Left lung (tissue), 4 donors: ENCODE measurements at regions not wholly inside any gene's neighbourhood (a gene's known extent, or its start where the extent isn't known, plus 50 kb on each side); places are given as distances from the start of the nearest gene placed in this dataset.
"Not testable (repeated sequence)": the region's sequence is repeated elsewhere in the genome, so short reads cannot be mapped to it uniquely, and the experiment has no call there.

Experiments
- ATAC-seq: fragments of 200-7000 bp; cut with Tn5 transposase; one replicate; pipeline ENCODE4 v1.9.1; 2020; ENCODE audit warnings: moderate library complexity
- DNase-seq, 4 donors: peaks; one replicate each; pipeline ENCODE4 v3.0.0-alpha.2; 2013 to 2020
- H3K27ac ChIP-seq, 2 donors: fragments of 200-600 bp; sonication (generic) in 1 of 2; one replicate each; pipeline versions ENCODE4 v1.5.0 to v1.8.0; 2020 to 2021
- H3K27me3 ChIP-seq, 2 donors: fragments of 200-600 bp; sonication (generic) in 1 of 2; one replicate each; pipeline versions ENCODE4 v1.5.0 to v1.8.0; 2020 to 2021
- H3K36me3 ChIP-seq, 2 donors: fragments of 200-600 bp; sonication (generic) in 1 of 2; one replicate each; pipeline versions ENCODE4 v1.5.0 to v1.8.0; 2020 to 2021
- H3K4me1 ChIP-seq, 2 donors: fragments of 200-600 bp; one replicate each; pipeline ENCODE4 v1.8.0; 2021
- H3K4me3 ChIP-seq, 2 donors: fragments of 200-600 bp; sonication (generic) in 1 of 2; one replicate each; pipeline versions ENCODE4 v1.5.0 to v1.8.0; 2020 to 2021; ENCODE audit warnings: mild to moderate bottlenecking in 1 of 2
- H3K9me3 ChIP-seq, 2 donors: fragments of 200-600 bp; sonication (generic) in 1 of 2; one replicate each; pipeline versions ENCODE4 v1.5.0 to v1.8.0; 2020 to 2021
- intact Hi-C, 2 donors: fragments of 100-400 bp; cut with DNase I; formaldehyde crosslinking; loops; one replicate each; pipeline versions ENCODE4 v1.11.2 to v1.14.2; 2022
- TF ChIP-seq, protein P1 (sequence below), 2 donors: fragments of 200-600 bp; sonication (generic) in 1 of 2; IDR thresholded peaks; one replicate each; pipeline versions ENCODE4 v1.5.0 to v1.8.0; 2021; ENCODE audit warnings: antibody characterized with exemption in 2 of 2
- donor health status: DM: no; HTN: yes; CAD: no.
- donor health status: DM: no; HTN: no; CAD: no.

GRCh38 chr5:174503461-174504265, 220.7 kb upstream of the MSX2 start:
- Histone ChIP-seq H3K4me3 (no peak overlapping the region), H3K36me3 (no peaks in the 10 kb centered on the region)

DNA sequence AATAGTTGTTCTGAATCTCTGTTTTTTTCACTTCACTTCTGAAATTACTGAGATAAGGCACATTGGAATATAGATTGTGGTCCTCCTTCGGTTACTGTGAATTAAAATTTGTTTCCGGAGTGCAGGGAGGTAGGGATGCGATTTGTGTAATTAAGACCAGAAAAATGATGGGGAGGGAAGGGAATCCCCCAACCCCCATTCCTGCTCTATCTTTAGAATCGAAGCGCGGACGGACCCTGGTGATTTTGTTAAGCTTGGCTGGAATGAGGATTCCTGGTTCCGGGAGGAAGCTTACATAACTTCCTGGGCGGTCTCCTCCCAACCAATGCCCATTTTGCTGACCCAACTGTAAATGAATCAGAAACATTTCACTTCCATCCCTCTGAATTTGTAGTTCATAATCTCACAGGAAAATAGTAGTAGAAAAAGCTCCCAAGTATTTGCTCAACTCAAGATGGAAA, 220.1 kb upstream of the MSX2 start:
- Histone ChIP-seq H3K36me3 (no peaks in the 10 kb centered on the region), H3K27me3 (peaks cover 4 to 76% of the 10 kb centered on the region in 2 donors), H3K4me3 (no peak overlapping the region), H3K9me3 (peaks cover 0 to under 1% of the 10 kb centered on the region in 2 donors), H3K4me1 (no peaks in the 10 kb centered on the region), H3K27ac (no peak overlapping the region)
- intact Hi-C loops = no loop called here
- ATAC-seq = no peak
- DNase-seq = no peak
- TF ChIP-seq, protein P1, sequence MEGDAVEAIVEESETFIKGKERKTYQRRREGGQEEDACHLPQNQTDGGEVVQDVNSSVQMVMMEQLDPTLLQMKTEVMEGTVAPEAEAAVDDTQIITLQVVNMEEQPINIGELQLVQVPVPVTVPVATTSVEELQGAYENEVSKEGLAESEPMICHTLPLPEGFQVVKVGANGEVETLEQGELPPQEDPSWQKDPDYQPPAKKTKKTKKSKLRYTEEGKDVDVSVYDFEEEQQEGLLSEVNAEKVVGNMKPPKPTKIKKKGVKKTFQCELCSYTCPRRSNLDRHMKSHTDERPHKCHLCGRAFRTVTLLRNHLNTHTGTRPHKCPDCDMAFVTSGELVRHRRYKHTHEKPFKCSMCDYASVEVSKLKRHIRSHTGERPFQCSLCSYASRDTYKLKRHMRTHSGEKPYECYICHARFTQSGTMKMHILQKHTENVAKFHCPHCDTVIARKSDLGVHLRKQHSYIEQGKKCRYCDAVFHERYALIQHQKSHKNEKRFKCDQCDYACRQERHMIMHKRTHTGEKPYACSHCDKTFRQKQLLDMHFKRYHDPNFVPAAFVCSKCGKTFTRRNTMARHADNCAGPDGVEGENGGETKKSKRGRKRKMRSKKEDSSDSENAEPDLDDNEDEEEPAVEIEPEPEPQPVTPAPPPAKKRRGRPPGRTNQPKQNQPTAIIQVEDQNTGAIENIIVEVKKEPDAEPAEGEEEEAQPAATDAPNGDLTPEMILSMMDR (IDR thresholded peaks at IDR 0.05) = no peak

More at GRCh38 chr5:174503461-174504265, 220.7 kb upstream of the MSX2 start:
- no peak overlapping the region for H3K27ac ChIP-seq
- peaks cover 2 to 70% of the 10 kb centered on the region in 2 donors for H3K27me3 ChIP-seq
- intact Hi-C loops = no loop called here
- TF ChIP-seq, protein P1 (IDR thresholded peaks at IDR 0.05) = no peak
- no peak for ATAC-seq
- DNase-seq = no peak
- H3K4me1 ChIP-seq = no peaks in the 10 kb centered on the region
- H3K9me3 ChIP-seq = peaks cover 0 to 6% of the 10 kb centered on the region in 2 donors

DNA sequence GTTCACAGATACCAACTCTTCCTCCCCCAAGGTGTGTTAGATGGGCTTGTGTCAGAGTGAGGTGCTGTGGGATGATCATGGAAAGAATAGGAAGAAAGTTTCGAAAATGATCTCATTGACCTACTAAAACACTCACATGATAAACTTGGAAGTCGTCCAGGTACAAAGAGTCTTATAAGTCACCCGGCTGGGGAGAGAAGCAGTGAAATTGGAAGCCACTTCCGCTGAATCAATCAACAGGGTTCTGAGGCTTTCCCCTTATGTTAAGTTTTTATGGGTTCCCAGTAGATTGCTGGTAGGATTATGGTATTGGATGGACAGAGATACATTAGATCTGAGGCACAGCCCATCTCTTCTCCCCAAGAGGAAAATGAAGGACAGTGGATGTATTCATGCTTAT, 218.8 kb upstream of the MSX2 start:
- Histone ChIP-seq H3K27ac (no peak overlapping the region), H3K4me3 (no peak overlapping the region), H3K36me3 (no peaks in the 10 kb centered on the region), H3K4me1 (no peaks in the 10 kb centered on the region), H3K27me3 (peaks cover 4 to 82% of the 10 kb centered on the region in 2 donors), H3K9me3 (no peaks in the 10 kb centered on the region)
- intact Hi-C loops = no loop called here
- no peak for ATAC-seq
- TF ChIP-seq, protein P1 (IDR thresholded peaks at IDR 0.05) = no peak
- DNase-seq = no peak

- H3K4me3 ChIP-seq, H3K9me3 ChIP-seq, H3K36me3 ChIP-seq, H3K4me1 ChIP-seq, DNase-seq, intact Hi-C loops, H3K27ac ChIP-seq, ATAC-seq: not testable (repeated sequence)
- peaks cover 4 to 78% of the 10 kb centered on the region in 2 donors for H3K27me3 ChIP-seq
These were observed 213.5 kb upstream of the MSX2 start for GRCh38 chr5:174510782-174511453.

GRCh38 chr5:174511714-174512253, 212.6 kb upstream of the MSX2 start:
- intact Hi-C loops = no loop called here
- Histone ChIP-seq H3K4me3 (no peak overlapping the region), H3K36me3 (no peaks in the 10 kb centered on the region), H3K9me3 (no peaks in the 10 kb centered on the region), H3K4me1 (no peaks in the 10 kb centered on the region), H3K27me3 (peaks cover 4 to 77% of the 10 kb centered on the region in 2 donors), H3K27ac (no peak overlapping the region)
- peak; percentile 82 for ATAC-seq
- TF ChIP-seq, protein P1 (IDR thresholded peaks at IDR 0.05) = no peak
- DNase-seq = peak in 1 of 4 donors; percentile 51
